Gastrocnemius medialis (tissue), 4 donors: ENCODE measurements at regions not wholly inside any gene's neighbourhood (a gene's known extent, or its start where the extent isn't known, plus 50 kb on each side); places are given as distances from the start of the nearest gene placed in this dataset.

ENCODE experiments used
- POLR2A ChIP-seq, 2 donors: fragments of 450-650 bp; IDR thresholded peaks; one replicate each; pipeline ENCODE4 v1.6.1; 2017; ENCODE audit warnings: antibody characterized with exemption in 2 of 2, mild to moderate bottlenecking in 2 of 2, moderate library complexity in 2 of 2
- TF ChIP-seq, protein P1 (sequence below), 5 experiments: fragments of 450-650 bp in 3 of 5; fragments of 200-600 bp in 2 of 5; sonication (generic) in 2 of 5; IDR thresholded peaks in 4 of 5; conservative IDR thresholded peaks in 1 of 5; 1 replicate in 4 of 5; 2 replicates in 1 of 5; pipeline ENCODE4 v1.5.1; 2016 to 2019; ENCODE audit warnings: antibody characterized with exemption in 5 of 5, mild to moderate bottlenecking in 3 of 5, moderate library complexity in 3 of 5

DNA sequence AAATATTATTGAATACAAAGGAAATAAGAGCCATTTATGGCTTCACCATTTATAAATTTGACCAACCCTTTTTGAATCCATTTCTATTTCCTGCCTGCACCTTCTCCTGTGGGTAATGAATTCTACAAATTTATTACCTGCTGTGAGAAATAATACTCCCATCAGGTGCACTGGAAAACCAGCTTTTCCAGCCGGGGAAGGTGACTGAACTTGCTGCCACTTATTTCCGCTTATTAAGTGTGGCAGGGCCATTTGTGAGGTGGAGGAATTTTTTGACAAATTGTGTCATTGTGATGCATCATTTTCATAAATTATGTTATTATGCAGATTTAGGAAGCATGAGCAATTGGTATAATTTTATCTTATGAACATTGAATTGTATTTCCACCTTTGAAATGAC is 151.1 kb downstream of the SQOR start:
- TF ChIP-seq POLR2A (IDR thresholded peaks at IDR 0.05) = no peak
- TF ChIP-seq, protein P1, sequence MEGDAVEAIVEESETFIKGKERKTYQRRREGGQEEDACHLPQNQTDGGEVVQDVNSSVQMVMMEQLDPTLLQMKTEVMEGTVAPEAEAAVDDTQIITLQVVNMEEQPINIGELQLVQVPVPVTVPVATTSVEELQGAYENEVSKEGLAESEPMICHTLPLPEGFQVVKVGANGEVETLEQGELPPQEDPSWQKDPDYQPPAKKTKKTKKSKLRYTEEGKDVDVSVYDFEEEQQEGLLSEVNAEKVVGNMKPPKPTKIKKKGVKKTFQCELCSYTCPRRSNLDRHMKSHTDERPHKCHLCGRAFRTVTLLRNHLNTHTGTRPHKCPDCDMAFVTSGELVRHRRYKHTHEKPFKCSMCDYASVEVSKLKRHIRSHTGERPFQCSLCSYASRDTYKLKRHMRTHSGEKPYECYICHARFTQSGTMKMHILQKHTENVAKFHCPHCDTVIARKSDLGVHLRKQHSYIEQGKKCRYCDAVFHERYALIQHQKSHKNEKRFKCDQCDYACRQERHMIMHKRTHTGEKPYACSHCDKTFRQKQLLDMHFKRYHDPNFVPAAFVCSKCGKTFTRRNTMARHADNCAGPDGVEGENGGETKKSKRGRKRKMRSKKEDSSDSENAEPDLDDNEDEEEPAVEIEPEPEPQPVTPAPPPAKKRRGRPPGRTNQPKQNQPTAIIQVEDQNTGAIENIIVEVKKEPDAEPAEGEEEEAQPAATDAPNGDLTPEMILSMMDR (IDR thresholded peaks at IDR 0.05 in 4 of 5, conservative IDR thresholded peaks at IDR 0.05 in 1 of 5) = no peak
